ENCODE measurements at regions not wholly inside any gene's neighbourhood (a gene's known extent, or its start where the extent isn't known, plus 50 kb on each side); places are given as distances from the start of the nearest gene placed in this dataset.
A peak's percentile ranks its signal among the peaks of the same experiment; 100 is the strongest.

DNA sequence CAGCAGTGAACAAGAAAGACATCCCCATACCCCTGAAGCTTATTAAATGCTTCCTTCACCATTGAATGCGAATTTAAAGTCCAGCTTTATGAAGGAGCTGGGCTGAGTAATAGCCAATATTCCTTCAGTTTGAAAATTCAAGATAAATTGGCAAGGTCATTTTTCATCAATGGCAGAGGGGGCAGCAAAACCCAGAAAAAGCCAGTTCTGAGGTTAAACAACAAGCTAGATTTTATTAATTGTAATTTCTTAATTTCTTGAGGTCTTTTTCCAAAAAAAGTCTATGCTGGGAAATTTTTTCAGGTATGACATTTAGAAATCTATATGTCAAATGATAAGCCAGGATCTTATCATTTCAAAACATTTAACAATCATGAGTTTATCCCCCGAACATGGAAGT, 808.9 kb downstream of the RPA4 start:
- Histone ChIP-seq H3K27ac (no peak overlapping the region), H3K36me3 (no peaks in the 10 kb centered on the region), H3K4me3 (no peak overlapping the region), H3K27me3 (no peaks in the 10 kb centered on the region), H3K9me3 (peaks cover 0 to 8% (median 0%) of the 10 kb centered on the region in 4 donors), H3K4me1 (no peaks in the 10 kb centered on the region)
- DNase-seq = no peak
- WGBS, 5 donors = 51 to 80% (median 76%) methylated on average over 2 of the region's 2 CpGs
- intact Hi-C loops (cut with DNase I; ENCODE audit: low total_unique reads) = no loop called here
- TF ChIP-seq POLR2A (IDR thresholded peaks at IDR 0.05) = no peak
- TF ChIP-seq EP300 (IDR thresholded peaks at IDR 0.05) = no peak
- TF ChIP-seq, protein P1, sequence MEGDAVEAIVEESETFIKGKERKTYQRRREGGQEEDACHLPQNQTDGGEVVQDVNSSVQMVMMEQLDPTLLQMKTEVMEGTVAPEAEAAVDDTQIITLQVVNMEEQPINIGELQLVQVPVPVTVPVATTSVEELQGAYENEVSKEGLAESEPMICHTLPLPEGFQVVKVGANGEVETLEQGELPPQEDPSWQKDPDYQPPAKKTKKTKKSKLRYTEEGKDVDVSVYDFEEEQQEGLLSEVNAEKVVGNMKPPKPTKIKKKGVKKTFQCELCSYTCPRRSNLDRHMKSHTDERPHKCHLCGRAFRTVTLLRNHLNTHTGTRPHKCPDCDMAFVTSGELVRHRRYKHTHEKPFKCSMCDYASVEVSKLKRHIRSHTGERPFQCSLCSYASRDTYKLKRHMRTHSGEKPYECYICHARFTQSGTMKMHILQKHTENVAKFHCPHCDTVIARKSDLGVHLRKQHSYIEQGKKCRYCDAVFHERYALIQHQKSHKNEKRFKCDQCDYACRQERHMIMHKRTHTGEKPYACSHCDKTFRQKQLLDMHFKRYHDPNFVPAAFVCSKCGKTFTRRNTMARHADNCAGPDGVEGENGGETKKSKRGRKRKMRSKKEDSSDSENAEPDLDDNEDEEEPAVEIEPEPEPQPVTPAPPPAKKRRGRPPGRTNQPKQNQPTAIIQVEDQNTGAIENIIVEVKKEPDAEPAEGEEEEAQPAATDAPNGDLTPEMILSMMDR (IDR thresholded peaks at IDR 0.05) = no peak
- TF ChIP-seq POLR2AphosphoS5 (IDR thresholded peaks at IDR 0.05) = no peak

DNA sequence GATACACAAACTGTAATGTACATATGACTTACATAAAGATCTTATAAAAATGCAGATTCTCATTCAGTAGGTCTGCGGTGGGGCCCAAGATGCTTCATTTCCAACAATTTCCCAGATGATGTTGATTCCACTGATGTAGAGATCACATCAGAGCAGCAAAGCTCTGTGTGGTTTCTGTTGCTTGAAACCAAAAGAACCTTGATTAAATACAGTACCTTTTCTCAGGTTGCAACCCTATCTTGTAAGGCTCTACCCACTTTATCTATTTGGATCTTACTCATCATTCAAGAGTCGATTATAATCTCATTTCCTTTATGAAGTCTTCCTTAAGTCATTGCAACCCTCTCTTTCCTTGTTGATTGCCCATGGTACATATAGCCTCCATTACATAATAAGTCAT, 816.8 kb downstream of the RPA4 start:
- Histone ChIP-seq H3K4me1 (no peaks in the 10 kb centered on the region), H3K9me3 (peaks cover 0 to 8% (median 0%) of the 10 kb centered on the region in 4 donors), H3K27me3 (no peaks in the 10 kb centered on the region), H3K36me3 (no peaks in the 10 kb centered on the region), H3K4me3 (no peak overlapping the region), H3K27ac (no peak overlapping the region)
- 82 to 92% (median 85%) methylated on average over 2 of the region's 2 CpGs for WGBS, 5 donors
- no peak for DNase-seq
- TF ChIP-seq EP300 (IDR thresholded peaks at IDR 0.05) (no peak), POLR2A (IDR thresholded peaks at IDR 0.05) (no peak), POLR2AphosphoS5 (IDR thresholded peaks at IDR 0.05) (no peak)
- TF ChIP-seq, protein P1 (IDR thresholded peaks at IDR 0.05) = no peak
- intact Hi-C loops (cut with DNase I; ENCODE audit: low total_unique reads) = no loop called here

DNA sequence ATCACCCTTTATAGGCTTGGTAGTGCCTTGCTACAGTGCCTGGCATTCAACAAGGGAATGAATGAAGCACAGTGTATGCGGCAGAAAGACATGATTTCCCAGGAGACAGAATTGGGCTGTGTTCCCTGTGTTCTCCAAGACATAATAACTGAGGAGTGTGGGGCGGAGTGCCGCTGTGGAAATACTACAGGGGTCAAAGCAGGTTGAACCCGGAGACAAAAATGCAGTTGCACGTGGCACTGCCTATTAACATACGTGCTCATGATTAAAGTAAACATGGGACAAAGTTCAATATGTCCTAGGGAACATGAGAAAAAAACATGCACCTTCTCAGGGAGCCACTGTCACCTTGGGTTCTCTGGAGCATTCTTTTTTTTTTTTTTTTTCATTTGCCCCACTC, 820.8 kb downstream of the RPA4 start:
- Histone ChIP-seq H3K4me1 (no peaks in the 10 kb centered on the region), H3K27ac (no peak overlapping the region), H3K9me3 (no peaks in the 10 kb centered on the region), H3K4me3 (no peak overlapping the region), H3K27me3 (no peaks in the 10 kb centered on the region), H3K36me3 (no peaks in the 10 kb centered on the region)
- intact Hi-C loops (cut with DNase I; ENCODE audit: low total_unique reads) = no loop called here
- 65 to 79% (median 77%) methylated on average over 6 of the region's 6 CpGs for WGBS, 5 donors
- DNase-seq = peak in 1 of 2 donors; percentile 1
- no peak for TF ChIP-seq POLR2A (IDR thresholded peaks at IDR 0.05)
- no peak for TF ChIP-seq POLR2AphosphoS5 (IDR thresholded peaks at IDR 0.05)
- TF ChIP-seq, protein P1 (IDR thresholded peaks at IDR 0.05) = no peak
- TF ChIP-seq EP300 (IDR thresholded peaks at IDR 0.05) = no peak

DNA sequence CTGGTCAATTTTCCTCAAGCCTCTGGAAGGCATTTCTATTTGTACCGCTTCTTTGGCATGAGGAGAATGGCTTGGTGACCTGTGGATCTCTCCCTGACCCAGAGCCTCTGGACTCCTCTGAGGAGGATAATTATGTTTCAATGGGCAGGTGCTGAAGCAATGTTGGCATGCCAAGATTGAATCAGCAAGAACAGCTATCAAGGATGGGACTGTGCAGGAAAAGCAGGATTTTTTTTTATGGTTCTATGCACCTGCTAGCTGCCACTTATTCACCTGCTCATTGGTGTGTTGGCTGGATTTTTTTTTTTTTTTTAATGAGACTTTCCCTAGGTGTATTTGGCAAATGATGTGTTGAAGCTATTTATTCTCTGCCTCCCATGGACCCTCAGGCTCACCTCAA, 821.2 kb downstream of the RPA4 start:
- H3K4me3 ChIP-seq = no peak overlapping the region
- intact Hi-C loops (cut with DNase I; ENCODE audit: low total_unique reads) = no loop called here
- no peaks in the 10 kb centered on the region for H3K36me3 ChIP-seq
- no peaks in the 10 kb centered on the region for H3K4me1 ChIP-seq
- no peaks in the 10 kb centered on the region for H3K9me3 ChIP-seq
- WGBS, 5 donors = 90 to 100% (median 100%) methylated on average over 1 of the region's 1 CpG
- TF ChIP-seq POLR2AphosphoS5 (IDR thresholded peaks at IDR 0.05) (no peak), EP300 (IDR thresholded peaks at IDR 0.05) (no peak), POLR2A (IDR thresholded peaks at IDR 0.05) (no peak)
- TF ChIP-seq, protein P1 (IDR thresholded peaks at IDR 0.05) = no peak
- no peak overlapping the region for H3K27ac ChIP-seq
- no peaks in the 10 kb centered on the region for H3K27me3 ChIP-seq
- DNase-seq = no peak
